HCT116 (cell line): ENCODE measurements at regions not wholly inside any gene's neighbourhood (a gene's known extent, or its start where the extent isn't known, plus 50 kb on each side); places are given as distances from the start of the nearest gene placed in this dataset.

ENCODE experiments used
- POLR2A ChIP-seq: IDR thresholded peaks from 2 replicates; pipeline ENCODE4 v1.7.0; 2011; ENCODE audit warnings: borderline replicate concordance; ENCODE audit not compliant: insufficient read depth, insufficient read length; ENCODE audit errors: extremely low read depth
- TF ChIP-seq, protein P1 (sequence below), 3 experiments: fragments of 200-600 bp in 1 of 3; sonication (generic) in 1 of 3; IDR thresholded peaks in 2 of 3; conservative IDR thresholded peaks in 1 of 3; 2 replicates each; pipeline ENCODE4 v1.5.1; 2012 to 2017; ENCODE audit warnings: low read depth in 2 of 3, low read length in 2 of 3, antibody characterized with exemption in 1 of 3, borderline replicate concordance in 1 of 3, control low read depth in 1 of 3, mild to moderate bottlenecking in 1 of 3, mixed read lengths in 1 of 3, mixed run types in 1 of 3, moderate library complexity in 1 of 3; ENCODE audit not compliant: insufficient read depth in 1 of 3
- TF ChIP-seq, protein P2 (sequence below): IDR thresholded peaks from 2 replicates; pipeline ENCODE4 v1.6.1; 2012
- TF ChIP-seq, protein P3 (sequence below): IDR thresholded peaks from 2 replicates; pipeline ENCODE4 v1.6.1; 2012; ENCODE audit warnings: low read depth

DNA sequence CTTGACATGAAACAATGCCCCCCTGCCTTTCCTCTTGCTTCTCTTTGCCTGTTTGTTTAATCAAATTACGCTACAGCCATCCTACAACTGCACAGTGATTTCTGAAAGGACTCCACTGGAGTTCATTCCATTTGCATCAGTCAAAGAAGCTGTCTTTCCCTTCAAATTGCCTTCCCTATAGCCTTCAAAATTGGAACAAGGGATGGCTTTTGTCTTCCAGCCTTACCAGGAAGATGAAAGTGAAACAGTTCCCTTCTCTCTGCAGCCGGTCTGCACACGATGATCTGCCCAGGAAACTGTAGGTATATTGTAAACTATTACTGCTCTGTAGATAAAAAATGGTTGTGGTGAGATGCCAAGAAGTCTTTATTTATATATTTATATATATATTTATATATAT is 65.6 kb upstream of the ETS2 start:
- TF ChIP-seq, protein P1, sequence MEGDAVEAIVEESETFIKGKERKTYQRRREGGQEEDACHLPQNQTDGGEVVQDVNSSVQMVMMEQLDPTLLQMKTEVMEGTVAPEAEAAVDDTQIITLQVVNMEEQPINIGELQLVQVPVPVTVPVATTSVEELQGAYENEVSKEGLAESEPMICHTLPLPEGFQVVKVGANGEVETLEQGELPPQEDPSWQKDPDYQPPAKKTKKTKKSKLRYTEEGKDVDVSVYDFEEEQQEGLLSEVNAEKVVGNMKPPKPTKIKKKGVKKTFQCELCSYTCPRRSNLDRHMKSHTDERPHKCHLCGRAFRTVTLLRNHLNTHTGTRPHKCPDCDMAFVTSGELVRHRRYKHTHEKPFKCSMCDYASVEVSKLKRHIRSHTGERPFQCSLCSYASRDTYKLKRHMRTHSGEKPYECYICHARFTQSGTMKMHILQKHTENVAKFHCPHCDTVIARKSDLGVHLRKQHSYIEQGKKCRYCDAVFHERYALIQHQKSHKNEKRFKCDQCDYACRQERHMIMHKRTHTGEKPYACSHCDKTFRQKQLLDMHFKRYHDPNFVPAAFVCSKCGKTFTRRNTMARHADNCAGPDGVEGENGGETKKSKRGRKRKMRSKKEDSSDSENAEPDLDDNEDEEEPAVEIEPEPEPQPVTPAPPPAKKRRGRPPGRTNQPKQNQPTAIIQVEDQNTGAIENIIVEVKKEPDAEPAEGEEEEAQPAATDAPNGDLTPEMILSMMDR (IDR thresholded peaks at IDR 0.05 in 2 of 3, conservative IDR thresholded peaks at IDR 0.05 in 1 of 3; ENCODE audit: borderline replicate concordance in 1 of 3, insufficient read depth in 1 of 3, low read depth in 2 of 3, low read length in 2 of 3) = no peak
- TF ChIP-seq POLR2A = no peak
- TF ChIP-seq, protein P2, sequence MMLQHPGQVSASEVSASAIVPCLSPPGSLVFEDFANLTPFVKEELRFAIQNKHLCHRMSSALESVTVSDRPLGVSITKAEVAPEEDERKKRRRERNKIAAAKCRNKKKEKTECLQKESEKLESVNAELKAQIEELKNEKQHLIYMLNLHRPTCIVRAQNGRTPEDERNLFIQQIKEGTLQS = no peak
- TF ChIP-seq, protein P3, sequence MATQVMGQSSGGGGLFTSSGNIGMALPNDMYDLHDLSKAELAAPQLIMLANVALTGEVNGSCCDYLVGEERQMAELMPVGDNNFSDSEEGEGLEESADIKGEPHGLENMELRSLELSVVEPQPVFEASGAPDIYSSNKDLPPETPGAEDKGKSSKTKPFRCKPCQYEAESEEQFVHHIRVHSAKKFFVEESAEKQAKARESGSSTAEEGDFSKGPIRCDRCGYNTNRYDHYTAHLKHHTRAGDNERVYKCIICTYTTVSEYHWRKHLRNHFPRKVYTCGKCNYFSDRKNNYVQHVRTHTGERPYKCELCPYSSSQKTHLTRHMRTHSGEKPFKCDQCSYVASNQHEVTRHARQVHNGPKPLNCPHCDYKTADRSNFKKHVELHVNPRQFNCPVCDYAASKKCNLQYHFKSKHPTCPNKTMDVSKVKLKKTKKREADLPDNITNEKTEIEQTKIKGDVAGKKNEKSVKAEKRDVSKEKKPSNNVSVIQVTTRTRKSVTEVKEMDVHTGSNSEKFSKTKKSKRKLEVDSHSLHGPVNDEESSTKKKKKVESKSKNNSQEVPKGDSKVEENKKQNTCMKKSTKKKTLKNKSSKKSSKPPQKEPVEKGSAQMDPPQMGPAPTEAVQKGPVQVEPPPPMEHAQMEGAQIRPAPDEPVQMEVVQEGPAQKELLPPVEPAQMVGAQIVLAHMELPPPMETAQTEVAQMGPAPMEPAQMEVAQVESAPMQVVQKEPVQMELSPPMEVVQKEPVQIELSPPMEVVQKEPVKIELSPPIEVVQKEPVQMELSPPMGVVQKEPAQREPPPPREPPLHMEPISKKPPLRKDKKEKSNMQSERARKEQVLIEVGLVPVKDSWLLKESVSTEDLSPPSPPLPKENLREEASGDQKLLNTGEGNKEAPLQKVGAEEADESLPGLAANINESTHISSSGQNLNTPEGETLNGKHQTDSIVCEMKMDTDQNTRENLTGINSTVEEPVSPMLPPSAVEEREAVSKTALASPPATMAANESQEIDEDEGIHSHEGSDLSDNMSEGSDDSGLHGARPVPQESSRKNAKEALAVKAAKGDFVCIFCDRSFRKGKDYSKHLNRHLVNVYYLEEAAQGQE = no peak
